GM18868 (cell line): ENCODE measurements at regions not wholly inside any gene's neighbourhood (a gene's known extent, or its start where the extent isn't known, plus 50 kb on each side); places are given as distances from the start of the nearest gene placed in this dataset.

Experiments used
- ATAC-seq: cut with Tn5 transposase; IDR thresholded peaks from one replicate; pipeline ENCODE4 v1.9.1; 2021; ENCODE audit warnings: mild to moderate bottlenecking, moderate library complexity; ENCODE audit not compliant: unreplicated experiment

GRCh38 chr13:75919660-75920199 is 283.6 kb downstream of the LMO7 start:
- ATAC-seq, result no peak

DNA sequence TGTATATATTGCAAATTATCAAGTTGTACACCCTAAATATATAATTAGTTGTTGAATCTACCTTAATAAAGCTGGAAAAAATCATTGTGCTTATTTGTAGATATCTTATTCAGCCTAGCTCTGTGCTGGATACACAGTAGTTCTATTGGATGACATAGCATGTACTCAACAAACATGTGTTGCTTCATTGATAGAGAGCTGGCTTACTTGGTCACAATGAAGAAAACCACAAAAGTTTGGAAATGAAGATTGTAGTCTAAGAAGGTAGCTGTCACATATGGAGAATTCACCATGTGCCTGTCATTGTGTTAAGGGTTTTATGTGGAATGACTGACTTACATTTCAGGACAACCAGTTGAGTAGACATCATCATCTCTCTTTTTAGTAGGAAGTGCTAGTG is 278.9 kb downstream of the LMO7 start:
- no peak for ATAC-seq

- ATAC-seq, result no peak
Observed at GRCh38 chr13:75913925-75914324, 277.8 kb downstream of the LMO7 start.

DNA sequence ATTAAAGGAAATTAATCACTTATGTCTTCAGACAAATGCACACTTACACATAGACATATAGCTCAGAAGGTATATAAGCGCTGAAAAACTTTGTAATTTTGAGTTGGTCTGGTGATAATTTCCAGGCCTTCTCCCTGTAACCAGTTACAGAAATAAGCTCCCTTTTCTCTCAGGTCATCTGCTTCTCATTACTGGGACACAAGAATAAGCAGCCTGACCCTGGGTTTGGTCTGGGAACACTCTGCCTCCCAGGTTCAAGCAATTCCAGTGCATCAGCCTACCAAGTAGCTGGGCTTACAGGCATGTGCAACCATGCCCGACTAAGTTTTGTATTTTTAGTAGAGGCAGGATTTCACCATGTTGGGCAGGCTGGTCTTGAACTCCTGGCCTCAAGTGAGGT is 274.5 kb downstream of the LMO7 start:
- no peak for ATAC-seq
